ENCODE measurements at regions not wholly inside any gene's neighbourhood (a gene's known extent, or its start where the extent isn't known, plus 50 kb on each side); places are given as distances from the start of the nearest gene placed in this dataset.
"Not testable (repeated sequence)": the region's sequence is repeated elsewhere in the genome, so short reads cannot be mapped to it uniquely, and the experiment has no call there.

DNA sequence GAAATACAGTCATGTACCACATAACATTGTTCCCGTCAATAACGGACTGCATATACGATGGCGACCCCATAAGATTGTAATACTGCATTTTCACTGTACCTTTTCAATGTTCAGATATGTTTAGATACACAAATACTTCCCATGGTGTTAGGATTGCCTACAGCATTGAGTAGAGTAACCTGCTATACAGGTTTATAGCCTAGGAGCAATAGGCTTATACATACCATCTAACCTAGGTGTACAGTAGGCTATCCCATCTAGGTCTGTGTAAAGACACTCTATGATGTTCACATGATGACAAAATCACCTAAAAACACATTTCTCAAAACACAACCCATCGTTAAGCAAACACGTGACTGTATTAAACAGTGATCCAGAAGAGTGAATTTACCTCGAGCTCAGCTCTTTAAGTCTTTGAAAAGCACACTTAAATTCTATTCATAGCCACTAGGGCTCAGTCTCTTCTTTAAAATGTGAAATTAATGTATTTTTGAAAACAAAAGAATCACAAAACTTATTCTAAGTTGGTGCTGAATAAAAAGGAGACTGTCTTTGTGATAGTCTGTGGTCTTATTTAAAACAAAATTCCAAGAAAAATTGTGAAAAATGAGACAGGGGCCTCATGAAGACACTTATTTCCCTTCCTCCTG lies 239.1 kb upstream of the ARID2 start:
- DNase-seq (ENCODE audit: low read depth) = no peak

DNA sequence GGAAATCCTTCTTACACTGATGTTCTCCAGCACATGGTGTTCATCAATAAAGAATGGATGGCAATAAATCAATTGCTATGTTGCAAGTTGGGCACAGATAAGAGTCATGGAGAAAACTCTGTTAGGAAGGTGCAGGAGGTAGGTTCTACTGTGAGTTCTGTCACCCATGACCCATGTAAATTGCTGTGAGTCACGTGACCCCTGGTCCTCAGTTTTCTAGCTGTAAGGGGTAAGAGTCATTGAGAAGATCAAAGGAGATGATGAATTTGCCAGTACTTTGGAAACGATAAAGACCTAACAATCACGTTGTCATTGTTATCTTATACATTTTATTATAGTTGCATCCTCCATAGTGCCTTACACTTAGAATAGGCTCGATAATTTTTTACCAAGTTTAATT lies 235.2 kb upstream of the ARID2 start:
- DNase-seq (ENCODE audit: low read depth) = no peak

DNA sequence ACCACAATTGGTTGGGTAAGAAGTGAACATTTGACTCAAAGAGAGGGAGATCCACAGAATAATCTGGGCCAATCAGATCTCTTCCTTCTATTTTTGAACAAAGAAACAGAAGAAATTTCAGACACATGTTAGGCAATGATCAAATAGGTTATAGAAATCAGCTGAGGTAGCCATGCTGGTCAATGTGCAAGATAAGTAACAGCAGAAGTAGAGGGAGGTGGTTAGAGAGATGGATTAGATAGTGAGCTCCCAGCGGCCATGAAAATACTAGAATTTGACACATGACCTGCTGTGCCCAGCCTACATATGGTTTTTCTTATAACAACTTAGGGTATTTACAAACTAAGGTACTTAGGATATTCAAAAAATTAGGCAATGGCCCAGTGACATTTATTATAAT lies 230.9 kb upstream of the ARID2 start:
- DNase-seq (ENCODE audit: low read depth) = no peak

DNA sequence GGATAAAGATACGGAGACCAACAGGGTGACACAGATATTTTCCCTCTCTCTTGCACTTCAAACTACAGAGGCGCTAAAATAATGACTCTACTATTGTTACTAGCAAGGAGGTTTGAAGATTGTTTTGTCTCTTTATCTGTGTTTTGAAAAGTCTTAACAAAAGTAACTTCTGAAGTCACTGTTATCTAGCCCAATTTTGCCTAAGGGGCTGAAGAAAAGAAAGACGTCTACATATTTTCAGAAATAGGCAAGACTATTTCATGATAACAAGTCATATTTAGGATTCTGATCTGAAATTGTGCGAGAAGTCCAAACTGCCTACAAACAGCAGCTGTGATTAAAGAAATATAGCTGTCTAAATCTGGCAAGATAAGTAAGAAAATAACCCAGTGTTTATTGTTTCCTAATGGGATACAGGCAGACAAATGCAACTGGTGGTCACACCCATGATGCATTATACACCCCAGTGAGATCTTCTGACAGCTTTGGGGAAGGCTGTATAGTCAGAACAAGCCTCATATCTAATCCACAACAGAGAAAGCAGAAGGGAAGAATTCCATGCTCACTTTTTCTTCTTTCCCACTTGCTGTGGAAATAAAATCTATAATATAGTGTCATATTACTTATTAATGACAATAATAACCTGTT lies 226.9 kb upstream of the ARID2 start:
- DNase-seq (ENCODE audit: low read depth) = no peak

DNA sequence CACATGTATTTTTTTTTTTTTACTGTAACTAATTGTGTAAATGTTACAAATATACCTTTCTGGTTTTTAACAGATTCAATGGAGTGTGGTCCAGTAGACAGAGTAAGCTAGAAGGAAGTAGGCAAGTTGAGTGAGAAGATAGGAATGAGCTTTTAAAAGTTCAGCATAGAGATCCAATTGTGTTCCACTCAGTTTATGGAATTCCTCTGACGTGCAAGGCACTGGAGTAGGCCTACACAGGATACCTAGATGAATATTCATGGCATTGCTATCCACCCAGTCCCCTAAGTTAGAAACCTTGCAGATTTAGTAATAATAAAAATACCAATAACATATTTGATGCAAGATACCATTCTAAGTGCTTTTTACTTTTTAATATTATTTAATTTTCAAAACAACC lies 225.6 kb upstream of the ARID2 start:
- no peak for DNase-seq (ENCODE audit: low read depth)

DNA sequence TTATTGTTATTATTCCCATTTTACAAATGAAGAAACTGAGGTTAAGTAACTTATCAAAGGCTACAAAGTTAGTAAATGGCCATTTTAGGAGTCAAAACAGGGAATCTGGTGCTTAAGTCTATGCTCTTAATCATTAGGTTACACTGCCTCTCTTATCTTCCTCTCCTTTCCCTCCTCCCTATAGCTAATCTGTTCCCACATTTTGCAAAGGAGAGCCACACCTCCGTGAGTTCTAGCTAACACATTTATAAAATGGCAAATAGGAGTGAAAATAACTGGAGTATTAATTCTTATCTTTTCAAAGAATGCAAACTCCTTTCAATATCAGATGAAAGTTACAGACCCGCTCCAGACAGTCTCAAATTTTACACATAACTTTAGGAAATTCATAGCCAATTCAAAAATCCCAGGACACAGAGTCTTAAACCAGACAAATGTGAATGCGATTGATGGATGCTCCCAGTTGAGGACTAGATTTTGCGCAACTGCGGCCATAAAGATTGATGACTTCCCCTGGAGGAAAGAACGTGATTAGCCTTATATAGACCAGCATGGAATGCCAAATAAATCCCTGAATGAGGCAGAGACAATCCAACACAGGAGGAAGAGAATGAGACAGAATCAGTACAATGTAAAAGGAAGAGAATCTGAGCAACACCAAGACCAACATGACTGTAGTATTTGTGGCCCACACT lies 225.0 kb upstream of the ARID2 start:
- DNase-seq (ENCODE audit: low read depth) = no peak

DNA sequence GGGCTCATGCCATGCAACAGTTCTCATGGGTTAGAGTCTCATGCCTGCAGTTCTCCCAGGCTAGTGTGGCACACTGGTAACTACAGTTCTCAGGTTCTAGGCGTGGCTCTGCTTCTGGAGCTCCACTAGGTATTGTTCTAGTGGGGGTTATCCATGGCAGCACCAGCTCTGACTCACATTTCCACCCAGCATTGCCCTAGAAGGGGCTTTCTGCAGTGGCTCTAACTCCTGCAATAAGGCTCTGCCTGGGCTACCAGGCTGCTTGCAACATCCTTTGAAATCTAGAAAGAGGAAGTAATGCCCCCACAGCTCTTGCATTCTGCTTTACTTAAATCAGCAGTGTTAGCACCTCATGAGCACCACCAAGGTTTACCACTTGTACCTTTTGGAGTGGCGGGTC lies 220.3 kb upstream of the ARID2 start:
- DNase-seq (ENCODE audit: low read depth) = no peak

DNA sequence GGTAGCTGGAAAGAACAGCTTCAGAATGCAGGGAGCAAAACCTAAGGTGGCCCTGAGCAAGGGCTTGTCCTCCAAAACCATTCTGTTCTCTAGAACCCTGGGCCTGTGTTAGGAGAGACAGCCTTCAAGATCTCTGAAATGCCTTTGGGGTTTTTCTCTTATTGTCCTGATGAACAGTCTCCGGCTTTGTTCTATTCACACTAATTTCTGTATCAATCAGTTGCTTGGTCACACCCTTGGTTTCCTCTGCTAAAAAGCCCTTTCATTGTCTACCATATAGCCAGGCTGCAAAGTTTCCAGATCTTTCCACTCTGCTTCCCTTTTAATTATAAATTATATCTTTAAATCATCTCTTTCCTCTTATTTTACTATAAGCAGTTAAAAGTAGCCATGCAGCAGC lies 219.9 kb upstream of the ARID2 start:
- no peak for DNase-seq (ENCODE audit: low read depth)

DNA sequence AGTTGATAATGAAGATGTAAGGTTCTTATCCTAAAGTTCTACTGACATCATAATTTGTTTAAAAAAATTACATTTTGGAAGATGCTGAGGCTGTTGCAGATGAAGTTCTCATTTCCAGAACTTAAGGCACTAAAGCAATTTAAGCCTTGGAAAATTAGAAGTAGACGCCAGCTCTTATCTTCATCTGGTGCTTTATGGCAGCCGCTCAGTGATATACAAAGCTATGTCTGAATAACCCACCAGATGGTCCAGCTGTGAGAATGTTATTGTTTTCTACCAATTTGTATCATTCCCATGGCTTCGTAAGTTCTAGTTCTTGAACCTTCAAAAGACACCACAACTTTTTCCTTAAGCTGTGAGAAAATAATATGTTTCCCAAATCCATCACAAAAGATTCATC lies 212.1 kb upstream of the ARID2 start:
- DNase-seq (ENCODE audit: low read depth) = no peak

DNA sequence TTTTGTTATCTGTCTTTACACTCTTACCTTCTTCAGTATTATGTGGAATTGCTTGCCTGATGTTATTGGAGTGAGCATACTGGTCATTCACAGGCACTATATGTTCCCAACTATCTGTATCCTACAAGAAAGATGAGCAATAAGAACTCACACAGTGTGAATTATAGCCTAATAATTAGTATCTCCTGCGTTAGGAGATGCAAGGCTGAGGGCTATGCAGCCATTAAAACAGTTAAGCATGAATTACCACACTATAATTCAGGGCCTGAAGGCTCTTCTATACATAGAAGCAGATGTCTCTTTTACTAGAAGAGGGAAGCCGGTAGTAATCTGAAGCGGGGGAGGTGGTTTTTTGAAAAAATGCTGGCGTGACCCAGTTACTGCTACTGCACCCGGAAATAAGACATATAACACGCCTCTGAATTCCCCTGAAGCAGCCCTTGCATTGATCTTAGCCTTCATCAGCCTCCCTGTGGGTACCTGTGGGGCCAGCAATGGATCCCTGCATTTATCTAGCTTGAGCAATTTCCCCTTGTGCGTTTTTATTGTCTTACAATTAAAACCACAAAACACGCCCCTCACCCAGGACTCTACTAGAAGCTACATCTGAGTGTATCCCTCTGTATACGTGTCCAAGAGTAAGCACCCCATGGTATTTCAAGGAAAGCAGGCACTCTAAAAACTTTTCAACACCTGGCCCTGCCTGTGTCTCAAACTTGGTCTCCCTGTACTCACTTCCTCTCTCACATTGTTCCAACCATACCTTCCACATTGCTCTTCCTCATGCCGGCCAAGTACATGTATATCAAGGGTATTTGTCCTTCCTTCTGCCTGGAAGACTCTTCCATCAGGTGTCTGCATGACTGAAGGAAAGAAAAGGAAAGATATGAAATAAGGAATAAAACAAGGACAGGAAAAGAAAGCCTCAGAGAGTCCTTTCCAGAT lies 210.9 kb upstream of the ARID2 start:
- DNase-seq (ENCODE audit: low read depth) = no peak

DNA sequence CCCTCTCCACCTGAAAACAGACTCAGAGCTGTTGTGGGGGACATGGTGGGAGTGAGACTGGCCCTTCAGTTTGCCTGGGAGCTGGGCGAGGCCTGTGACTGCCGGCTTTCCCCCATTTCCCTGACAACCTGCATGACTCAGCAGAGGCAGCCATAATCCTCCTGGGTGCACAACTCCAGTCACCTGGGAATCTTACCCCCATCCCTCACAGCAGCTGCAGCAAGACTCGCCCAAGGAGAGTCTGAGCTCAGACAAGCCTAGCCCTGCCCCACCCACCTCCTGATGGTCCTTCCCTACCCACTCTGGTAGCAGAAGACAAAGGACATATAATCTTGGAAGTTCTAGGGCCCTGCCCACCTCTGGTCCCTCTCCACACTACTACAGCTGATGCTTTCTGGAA lies 207.3 kb upstream of the ARID2 start:
- DNase-seq (ENCODE audit: low read depth) = no peak

DNA sequence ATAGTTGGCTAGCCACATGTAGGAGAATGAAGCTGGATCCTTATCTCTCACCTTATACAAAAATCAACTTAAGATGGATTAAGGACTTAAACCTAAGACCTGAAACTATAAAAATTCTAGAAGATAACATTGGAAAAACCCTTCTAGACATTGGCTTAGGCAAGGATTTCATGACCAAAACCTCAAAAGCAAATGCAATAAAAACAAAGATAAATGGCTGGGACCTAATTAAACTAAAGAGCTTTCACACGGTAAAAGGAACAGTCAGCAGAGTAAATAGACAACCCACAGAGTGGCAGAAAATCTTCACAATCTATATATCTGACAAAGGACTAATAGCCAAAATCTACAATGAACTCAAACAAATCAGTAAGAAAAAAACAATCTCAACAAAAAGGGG lies 202.7 kb upstream of the ARID2 start:
- not testable (repeated sequence) for DNase-seq (ENCODE audit: low read depth)

DNA sequence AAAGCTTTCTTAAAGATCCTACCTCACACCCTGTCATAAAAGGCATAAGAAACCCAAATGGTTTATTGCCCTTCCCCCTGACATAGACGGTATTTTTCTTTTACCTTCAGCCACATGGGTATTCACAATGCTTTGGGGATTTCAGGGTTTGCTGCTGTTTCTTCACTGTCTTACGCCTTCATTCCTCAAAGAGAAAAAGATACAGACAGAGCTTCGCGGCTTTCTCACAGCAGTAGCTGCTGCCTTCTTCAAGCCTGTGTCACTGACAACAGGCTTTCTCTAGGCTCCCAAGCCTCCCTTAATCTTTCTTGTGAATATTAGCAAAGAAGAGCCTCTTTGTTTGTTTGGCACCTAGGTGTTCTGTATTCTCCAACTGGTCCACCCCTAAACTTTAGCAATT lies 197.4 kb upstream of the ARID2 start:
- DNase-seq (ENCODE audit: low read depth) = no peak

DNA sequence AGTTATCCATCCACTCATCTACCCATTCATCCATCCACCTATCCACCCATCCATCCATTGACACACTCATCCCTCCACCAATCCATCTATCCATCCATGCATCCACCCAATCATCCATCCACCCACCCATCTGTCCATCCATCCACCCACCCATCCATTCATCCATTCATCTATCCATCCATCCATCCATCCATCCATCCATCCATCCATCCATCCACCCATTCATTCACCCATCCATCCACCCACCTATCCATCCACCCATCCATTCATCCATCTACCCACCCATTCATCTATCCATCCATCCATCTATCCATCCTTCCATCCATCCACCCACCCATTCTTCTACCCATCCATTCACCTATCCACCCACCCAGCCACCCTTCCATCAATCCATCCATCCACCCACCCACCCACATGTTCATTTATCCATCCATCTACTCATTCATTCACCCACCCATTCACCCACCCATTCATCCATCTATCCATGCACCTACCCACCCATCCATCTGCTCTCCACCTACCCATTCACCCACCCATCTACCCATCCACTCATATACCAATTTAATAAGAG lies 193.8 kb upstream of the ARID2 start:
- no peak for DNase-seq (ENCODE audit: low read depth)

DNA sequence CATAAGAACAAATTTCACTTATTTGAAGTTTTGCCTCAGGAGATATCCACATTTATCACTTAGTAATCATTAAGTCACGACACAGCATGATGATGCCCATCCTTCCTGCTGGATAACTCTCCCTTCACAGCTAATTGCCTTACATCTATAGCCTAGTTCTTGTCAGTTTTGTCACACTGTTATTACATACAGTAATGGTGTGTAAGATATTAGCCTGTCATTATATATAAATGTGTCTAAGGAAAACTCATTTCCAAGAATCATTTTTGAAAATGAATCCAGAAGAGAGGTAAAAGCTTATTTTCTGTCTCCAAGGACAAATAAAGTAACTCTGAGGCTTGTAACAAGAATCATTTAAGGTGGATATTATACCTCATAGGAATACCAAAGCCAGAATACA lies 193.2 kb upstream of the ARID2 start:
- no peak for DNase-seq (ENCODE audit: low read depth)

DNA sequence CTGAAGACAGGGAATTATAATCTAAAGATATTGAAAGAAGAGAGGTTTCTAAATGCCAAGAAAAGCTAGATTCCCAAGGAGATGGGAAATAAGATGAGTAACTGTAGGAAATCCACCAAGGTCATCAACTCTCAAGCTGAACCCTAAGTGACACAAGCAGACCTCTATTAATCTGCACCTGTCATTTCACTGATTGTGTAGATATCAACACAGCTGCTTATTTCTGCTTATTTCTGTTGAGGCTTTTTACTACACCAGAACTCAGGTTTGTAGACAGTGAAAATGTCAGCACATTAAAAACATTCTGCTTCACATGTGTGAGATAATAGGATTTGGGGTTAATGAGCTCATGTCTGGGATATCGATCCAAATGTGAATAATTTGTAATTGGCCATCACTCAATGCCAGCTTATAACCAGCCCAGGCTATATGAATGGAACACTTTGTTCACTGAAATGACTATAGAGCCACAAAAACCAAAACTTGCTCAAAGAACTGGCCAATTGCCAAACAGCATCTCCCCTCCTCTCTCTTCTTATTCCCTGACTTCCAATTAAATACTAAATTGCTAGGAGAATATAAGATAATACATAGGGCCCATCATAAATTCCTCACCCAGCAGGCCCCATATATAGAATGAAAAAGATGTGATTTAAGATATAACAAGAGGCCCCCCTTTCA lies 188.7 kb upstream of the ARID2 start:
- DNase-seq (ENCODE audit: low read depth) = peak; percentile 8

DNA sequence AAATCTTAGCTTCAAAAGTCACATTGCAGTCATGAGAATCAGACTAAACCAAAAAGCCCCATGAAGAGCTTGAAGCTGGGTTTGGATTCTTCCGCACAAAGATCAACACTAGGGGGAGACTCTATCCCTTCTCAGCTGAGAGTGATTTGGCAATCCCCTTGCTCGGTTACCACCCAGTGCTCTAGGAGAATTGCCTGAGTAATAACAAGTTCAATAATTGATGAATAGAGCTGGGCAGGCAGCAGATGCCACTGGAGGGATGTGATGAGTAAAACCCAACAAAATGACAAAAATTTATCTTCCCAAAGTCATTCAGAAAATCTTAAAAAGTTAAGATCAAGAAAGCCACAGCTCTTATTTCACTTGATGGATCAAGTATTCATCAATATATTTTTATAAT lies 185.6 kb upstream of the ARID2 start:
- peak; percentile 84 for DNase-seq (ENCODE audit: low read depth)

DNA sequence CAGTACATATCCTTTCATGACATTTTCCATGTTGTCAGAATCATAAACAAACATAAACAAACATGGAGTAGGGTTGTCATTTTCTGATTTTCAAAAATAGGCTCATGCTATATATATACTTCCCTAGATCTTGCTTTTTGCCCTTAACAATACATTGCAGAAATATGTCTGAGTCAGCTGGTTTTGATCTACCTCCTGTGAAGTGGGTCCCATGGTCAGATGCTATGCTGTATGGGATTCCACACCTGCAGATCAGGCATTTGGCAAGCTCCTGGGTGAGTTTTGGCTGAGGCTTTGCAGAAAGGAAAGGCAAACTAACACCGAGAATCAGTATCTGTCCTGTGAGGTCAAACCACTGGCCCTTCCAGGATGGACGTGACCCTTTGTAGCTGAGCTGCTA lies 183.0 kb upstream of the ARID2 start:
- DNase-seq (ENCODE audit: low read depth) = no peak

DNA sequence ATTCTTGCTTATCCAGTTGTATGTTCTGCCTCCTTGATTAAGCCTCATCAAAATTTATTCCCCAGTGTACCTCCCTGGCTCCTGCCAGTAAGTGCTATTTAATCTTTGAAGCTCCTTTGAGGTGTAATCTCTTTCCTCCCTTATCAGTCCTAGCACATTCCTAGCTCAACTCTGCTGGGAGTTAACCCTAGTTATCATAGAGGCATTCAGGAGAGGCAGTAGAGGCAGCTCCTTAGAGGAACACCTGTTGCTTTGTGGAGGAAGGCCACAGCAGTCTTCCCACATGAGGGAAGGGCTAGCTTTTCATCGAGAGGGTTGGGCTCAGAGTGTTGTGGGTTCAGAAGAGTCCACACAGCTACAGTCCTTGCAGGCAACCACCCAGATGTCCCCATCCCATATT lies 182.4 kb upstream of the ARID2 start:
- DNase-seq (ENCODE audit: low read depth) = peak; percentile 22

DNA sequence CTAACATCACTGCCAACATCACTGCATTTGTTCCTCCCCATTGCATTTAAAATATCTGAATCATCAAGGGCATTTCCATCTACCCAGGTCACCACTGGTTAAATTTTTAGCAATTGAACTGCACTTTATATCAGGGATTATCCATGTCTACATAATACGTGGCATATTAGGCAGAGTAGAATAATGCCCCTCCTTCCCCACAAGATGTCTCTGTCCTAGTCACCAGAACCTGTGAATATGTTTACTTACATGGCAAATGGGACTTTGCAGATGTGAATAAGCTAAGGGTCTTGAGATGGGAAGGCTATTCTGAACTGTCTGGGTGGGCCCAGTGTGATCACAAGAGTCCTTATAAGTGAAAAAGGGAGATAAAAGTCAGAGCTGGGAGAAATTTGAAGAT lies 181.7 kb upstream of the ARID2 start:
- DNase-seq (ENCODE audit: low read depth) = no peak

DNA sequence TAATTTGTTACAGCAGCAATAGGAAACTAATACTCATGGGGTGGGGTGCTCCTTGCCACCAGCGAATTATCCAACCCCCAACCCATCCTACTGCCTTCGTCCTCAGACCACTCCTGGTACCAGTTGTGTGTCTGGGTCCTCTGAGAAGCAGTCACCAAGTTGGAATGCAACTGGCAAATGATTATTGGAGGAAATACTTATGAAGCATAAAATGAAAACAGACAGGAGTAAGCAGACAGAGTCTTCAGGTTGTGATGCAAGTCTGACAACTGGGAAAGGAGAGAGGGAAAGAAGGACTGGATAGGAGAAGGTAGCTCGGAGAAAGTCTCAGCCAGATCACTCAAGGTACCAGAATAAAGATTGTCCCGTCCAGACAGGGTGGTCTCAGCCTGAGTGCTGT lies 181.1 kb upstream of the ARID2 start:
- no peak for DNase-seq (ENCODE audit: low read depth)

Measured in myocyte (in vitro differentiated cells).